ENCODE measurements at regions not wholly inside any gene's neighbourhood (a gene's known extent, or its start where the extent isn't known, plus 50 kb on each side); places are given as distances from the start of the nearest gene placed in this dataset.
A peak's percentile ranks its signal among the peaks of the same experiment; 100 is the strongest.
"Not testable (repeated sequence)": the region's sequence is repeated elsewhere in the genome, so short reads cannot be mapped to it uniquely, and the experiment has no call there.

DNA sequence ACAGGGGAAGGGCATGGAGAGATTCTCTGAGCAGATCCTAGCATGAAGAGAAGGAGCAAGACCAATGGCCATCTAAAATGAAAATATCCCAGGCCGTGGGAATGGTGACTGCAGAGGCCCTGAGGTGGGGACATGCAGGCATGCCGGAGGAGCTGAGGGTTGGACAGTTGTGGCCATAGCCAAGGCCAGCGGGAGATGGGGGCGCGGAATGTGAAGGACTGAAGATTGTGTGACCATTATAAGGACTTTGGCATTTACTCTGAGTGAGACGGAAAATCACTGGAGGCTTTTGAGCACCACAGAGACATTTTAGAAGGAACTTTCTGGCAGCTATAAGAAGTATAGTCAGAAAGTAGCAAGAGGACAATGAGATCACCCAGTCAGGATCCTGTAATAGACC is 341.1 kb downstream of the SFMBT2 start:
- no peak for DNase-seq (ENCODE audit: low spot score)

DNA sequence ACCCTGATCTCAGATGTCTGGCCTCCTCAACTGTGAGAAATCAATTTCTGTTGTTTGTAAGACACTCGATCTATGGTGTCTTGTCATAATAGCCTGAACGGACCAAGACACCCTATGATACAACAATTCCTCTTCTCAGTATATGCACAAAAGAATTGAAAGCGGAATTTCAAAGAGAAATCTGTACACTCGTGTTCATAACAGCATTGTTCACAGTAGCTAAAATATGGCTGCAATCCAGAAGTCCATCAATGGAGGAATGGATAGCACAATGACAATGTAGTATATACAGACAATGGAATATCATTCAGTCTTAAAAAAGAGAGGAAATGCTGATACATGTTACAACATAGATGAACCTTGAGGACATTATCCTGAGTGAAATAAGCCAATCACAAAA is 354.6 kb downstream of the SFMBT2 start:
- no peak for DNase-seq (ENCODE audit: low spot score)

DNA sequence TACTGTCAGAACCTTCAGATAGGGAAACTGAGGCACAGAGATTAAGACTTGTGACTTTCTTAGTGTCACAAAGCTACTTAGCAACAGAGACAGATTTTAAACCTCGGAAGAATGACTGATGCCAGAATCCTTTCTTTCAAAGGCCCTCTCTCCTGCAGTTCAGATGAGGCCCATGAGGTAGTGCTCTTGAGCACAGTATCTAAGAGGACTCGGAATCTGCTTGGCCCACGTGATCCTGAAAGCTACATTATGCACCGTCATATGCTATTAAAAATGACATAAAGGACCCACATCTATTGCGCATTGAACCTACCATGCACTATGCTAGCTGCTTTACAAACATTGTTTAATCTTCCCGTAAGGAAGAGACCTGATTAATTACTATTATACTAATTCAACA is 355.9 kb downstream of the SFMBT2 start:
- DNase-seq (ENCODE audit: low spot score), result peak; percentile 33

DNA sequence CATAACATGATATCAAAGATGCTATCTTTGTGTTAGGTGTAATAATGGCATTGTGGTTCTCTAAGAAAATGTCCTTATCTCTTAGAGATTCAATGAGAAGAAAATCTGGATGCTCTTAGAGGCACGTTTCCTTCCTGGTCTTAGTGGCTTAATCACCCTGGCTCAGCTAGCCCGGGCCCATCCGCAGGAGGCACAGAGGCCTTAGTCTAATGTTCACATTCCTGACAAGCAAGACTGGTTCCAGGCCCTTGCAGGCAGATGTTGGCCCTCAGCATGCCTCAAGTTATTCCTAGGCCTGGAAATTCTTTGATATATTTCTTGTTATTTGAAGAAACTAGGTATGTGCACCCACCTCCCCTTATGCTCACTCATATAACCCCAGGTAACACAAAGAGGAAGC is 357.6 kb downstream of the SFMBT2 start:
- DNase-seq (ENCODE audit: low spot score), result no peak

DNA sequence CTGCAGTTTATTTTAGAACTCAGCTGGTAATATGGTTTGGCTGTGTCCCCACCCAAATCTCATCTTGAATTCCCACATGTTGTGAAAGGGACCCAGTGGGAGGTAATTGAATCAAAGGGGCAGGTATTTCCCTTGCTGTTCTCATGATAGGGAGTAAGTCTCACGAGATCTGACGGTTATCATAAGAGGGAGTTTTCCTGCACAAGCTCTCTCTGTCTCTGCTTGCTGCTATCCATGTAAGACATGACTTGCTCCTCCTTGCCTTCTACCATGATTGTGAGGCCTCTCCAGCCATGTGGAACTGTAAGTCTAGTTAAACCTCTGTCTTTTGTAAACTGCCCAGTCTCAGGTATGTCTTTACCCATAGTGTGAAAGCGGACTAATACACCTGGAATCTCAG is 360.8 kb downstream of the SFMBT2 start:
- DNase-seq (ENCODE audit: low spot score), result not testable (repeated sequence)

DNA sequence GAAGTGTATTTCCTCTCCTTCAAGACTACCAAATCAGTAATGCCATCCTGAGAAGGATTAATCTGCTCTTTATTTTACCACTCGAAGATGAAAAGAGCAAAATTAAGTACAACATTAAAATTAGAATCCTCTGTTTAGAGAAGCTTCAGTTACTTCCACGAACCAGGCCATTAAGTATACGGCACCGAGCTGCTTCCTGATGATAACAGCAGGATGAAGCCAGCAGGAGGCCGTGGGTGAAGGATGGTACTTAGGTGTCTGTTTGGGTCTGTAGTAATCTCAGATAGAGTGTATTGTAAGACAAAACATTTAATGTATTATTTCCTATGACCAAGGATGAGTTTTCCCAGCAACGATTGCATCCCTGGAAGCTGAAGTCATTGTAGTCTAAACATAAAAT is 362.8 kb downstream of the SFMBT2 start:
- no peak for DNase-seq (ENCODE audit: low spot score)

DNA sequence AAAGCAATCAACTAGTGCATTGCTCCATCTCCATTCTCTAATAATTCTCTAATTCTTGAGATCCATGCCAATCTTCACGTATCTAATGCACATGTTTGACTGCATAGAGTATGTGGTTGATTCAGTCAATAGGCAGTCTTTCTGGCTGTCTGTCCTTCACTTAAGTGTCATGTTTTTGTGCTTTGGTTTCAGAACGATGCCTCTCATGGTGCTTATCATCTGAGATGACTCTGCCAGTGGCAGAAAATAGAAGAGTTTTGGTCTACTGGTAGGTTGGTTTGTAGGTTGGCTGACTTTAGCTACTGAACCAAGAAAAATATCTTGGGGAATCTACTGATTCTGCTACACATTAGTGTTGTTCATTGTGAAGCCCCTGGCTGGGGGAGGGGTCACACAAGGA is 364.2 kb downstream of the SFMBT2 start:
- DNase-seq (ENCODE audit: low spot score), result no peak

DNA sequence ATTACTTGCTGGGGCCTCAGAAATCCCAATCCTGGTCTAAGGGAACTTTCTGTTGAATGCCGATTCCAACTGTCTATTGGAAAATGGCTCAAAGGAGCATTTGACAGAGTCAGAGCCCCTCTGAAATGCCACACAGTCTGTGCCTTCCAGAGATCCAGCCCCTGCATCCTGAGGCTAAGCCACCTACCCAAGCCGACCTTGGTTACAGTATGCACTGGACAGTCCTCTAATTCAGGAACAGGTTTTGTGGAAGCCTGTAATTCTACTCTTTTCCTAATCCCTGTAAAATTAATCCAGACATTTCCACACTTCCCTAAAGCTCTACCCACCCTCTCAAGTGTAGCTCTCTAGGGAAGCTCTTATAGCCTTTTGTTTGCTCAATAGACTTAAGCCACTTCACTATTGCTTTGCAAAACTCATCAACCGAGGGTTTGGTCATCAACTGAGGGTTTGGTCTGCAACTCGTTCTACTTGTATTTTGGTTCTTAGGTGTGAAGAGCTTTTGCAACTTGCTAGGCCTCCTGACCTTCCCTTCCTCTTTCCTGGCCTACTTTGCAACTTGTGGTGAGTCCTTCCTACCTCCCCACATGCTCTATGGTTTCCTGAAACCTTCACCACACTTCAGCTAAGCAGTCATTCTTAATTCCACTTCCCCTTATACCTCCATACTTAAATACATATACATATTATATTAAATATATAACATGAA is 364.8 kb downstream of the SFMBT2 start:
- DNase-seq (ENCODE audit: low spot score), result no peak

DNA sequence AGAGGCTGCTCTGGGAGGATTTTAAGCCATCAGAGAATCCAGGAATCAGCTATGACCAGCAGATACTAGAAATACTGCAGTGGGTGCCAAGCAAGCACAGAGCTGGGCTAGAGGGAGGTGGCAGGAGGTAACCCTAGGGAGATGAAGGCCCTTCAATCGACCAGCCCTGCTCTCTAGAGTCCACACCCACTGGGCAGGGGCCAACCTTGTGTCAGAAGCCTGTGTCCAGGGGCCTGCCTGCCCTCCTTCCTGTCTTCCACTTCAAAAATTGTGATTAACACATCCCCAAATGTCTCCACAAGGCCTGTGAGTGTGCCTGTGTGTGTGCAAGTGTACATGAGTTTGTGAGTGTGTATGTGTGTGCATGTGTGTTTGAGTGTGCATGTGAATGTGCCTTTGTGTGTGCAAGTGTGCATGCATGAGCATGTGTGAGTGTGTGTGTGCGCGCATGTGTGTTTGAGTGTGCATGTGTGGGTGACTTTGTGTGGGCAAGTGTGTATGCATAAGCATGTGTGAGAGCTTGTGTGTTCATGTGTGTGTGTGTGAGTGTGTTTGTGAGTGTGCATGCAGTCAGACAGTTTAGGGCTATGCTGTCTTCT is 367.7 kb downstream of the SFMBT2 start:
- DNase-seq (ENCODE audit: low spot score), result no peak

DNA sequence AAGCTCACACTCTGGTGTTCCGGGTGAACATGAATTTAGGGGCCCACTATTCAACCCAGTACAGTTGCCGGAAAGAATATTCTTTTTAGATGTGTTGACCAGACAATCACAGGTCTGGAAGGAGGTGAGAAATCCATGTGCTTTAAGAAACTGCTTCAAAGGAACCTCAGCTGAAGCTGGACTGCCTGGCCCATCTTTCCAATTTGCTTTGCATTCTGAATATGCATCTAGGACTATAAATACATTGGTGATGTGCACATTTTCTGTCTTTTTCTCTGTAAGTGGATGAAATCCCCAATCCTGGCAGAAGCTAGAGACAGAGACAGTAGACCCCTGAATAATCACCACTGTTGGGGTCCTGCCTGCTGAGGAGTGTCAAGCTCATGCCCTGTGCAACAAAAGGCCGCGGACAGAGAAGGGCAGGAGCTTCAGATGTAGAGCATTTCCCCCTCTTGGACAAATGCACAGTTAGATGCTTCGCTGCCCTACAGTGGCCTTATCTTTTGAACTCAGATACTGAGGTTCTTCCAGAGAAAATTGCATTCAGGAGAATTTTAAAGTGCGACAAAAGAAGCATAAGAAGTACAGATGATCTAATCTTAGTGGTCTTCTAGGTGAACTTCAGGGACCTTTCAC is 368.3 kb downstream of the SFMBT2 start:
- no peak for DNase-seq (ENCODE audit: low spot score)

DNA sequence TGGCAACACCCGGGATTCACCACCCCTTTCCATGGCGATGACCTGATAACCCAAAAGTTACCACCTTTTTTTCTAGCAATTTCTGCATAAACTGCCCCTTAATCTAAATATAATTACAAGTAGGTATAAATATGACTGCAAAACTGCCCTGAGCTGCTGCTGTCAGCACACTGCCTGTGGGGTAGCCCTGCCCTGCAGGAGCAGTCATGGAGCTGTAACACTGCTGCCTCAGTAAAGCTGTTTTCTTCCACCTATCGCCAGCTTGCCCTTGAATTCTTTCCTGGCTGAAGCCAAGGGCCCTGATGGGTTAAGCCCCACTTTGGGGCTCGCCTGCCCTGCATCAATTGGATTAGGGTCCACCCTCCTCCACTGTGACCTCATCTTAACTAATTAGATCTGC is 368.8 kb downstream of the SFMBT2 start:
- no peak for DNase-seq (ENCODE audit: low spot score)

DNA sequence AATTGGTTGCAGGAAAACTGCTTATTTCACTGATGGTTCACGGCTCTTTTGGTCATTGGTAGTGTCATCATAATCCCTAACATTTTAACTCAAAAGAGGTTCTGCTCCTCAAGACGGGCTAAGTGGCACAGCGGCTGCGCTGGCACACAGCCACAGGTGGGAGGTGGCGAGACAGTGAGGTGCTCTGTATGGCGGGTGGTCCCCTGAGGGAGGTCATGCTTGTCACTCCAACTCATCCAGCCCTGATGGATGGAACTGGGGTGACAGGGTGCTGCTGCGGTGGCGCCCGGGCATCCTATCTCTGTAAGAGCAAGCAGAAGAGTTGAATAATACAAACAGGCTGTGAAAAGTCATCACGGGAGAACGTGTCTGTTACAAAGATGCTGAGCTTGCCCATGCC is 370.2 kb downstream of the SFMBT2 start:
- DNase-seq (ENCODE audit: low spot score), result no peak

DNA sequence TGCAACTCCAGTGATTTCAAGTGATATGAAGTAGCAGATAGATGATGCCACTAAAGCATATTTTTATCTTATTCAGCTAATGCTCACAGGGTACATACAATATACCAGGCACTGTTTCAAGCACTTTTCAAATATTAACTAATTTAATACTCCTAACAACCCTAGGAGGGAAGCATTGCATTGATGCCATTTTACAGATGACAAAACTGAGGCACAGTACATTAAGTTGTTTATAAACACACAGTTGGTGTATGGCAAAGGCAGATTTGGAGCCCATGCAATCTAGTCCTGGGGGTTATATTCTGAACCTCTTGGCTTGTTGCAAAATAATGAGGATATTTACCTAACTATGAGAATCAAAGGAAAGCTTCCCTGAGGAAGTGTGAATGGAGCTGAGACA is 371.0 kb downstream of the SFMBT2 start:
- DNase-seq (ENCODE audit: low spot score), result no peak

DNA sequence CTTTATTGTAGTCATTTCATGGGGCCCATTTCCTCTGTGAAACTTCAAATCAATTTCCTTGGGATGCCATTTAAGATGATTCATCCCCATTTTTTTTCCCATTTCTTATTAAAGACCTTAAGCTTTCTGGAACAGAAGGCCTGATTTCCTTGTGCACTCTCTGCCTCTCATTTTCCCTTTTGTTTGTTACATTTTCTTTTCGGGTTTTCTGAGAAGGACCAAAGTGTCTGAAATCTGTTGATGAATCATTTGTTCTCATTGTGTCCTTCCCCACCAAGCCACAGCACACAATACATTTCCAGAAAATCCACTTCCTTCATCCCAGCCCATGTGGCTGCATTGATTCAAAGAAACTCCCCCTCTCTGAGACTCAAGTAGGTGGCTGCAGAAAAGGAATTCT is 372.4 kb downstream of the SFMBT2 start:
- DNase-seq (ENCODE audit: low spot score), result no peak

DNA sequence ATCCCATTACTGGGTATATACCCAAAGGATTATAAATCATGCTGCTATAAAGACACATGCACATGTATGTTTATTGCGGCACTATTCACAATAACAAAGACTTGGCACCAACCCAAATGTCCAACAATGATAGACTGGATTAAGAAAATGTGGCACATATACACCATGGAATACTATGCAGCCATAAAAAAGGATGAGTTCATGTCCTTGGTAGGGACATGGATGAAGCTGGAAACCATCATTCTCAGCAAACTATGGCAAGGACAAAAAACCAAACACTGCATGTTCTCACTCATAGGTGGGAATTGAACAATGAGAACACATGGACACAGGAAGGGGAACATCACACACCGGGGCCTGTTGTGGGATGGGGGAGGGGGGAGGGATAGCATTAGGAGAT is 373.4 kb downstream of the SFMBT2 start:
- not testable (repeated sequence) for DNase-seq (ENCODE audit: low spot score)

DNA sequence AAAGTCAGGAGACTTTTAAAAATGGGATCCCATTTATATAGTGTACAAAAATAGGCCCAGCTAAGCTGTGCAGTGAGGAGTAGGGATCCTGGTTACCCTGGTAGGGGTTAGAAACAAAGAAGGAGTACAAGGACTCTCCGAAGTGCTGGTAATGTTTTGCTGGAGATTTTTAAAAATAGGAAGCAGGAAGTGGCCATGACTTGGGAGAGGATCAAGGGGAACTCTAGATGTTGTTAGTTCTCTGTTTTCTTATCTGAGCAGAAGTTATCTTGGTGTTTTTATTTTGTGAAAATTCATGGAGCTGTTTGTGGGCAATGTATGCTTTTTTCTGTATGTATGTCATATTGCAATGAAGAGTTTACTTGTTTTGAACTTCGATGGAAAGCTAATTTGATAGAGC is 373.9 kb downstream of the SFMBT2 start:
- DNase-seq (ENCODE audit: low spot score), result no peak

DNA sequence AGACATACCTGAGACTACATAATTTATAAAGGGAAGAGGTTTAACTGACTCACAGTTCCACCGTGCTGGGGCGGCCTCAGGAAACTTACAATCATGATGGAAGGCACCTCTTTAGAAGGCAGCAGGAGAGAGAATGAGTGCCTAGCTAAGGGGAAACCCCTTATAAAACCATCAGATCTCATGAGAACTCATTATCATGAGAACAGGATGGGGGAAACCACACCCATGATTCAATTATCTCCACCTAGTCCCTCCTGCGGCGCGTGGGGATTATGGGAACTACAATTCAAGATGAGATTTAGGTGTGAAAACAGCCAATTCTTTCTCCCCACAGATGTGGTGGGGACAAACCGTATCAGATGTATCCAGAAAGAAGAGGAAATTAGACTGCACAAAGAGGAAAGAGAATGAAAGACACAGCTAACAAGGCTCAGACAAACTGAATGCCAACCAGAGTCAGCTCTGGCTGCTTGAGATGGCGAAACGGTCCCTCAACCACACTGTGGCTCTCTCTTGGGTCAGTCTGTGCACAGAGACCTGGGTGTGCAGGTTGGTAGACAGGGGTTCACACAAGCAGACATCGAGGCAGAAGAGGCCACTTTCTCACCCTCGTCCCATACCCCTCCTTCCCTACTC is 375.6 kb downstream of the SFMBT2 start:
- DNase-seq (ENCODE audit: low spot score), result no peak

DNA sequence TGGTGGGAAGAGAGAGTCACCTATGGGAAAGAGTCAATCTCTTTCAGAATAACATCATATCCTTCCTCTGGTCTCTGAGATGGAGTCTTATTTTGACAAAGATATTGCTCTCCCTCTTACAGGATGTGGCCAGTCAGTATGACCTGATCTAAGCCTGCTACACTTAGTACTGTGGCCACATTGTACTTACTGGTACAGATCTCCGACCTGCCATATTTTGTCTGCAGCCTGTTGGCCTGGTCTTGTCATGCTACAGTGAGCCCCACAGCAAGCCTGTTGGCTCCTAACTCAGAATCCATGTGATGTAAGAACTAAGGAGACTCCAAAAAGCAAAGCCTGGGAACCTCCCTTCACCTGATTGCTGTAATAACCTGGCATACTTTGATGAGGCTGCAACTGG is 377.8 kb downstream of the SFMBT2 start:
- DNase-seq (ENCODE audit: low spot score), result no peak

DNA sequence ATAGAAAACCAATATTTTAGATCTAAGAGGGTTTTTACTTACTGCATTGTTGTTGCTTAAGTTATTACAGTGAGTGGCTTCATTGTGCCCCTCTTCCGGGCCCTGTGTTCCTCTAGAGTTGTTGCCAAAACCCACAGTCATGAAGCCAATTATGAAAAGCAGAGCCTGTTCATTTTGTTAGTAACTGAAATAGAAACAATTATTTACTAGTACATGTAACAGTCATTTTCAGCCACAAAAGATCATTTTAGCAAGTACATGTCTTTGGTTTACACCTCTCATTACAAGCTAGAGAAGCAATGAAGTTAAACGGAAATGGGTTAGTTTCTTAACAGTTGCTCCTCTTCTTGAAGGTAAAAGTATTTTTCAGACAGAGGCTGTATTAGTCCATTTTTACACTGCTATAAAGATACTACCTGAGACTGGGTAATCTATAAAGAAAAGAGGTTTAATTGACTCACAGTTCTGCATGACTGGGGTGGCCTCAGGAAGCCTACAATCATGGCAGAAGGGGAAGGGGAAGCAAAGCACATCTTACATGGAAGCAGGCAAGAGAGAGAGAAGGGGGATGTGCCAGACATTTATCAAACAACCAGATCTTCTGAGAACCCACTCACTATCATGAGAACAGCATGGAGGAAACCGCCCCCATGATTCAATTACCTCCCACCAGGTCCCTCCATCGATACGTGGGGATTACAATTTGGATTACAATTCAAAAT is 380.5 kb downstream of the SFMBT2 start:
- no peak for DNase-seq (ENCODE audit: low spot score)

DNA sequence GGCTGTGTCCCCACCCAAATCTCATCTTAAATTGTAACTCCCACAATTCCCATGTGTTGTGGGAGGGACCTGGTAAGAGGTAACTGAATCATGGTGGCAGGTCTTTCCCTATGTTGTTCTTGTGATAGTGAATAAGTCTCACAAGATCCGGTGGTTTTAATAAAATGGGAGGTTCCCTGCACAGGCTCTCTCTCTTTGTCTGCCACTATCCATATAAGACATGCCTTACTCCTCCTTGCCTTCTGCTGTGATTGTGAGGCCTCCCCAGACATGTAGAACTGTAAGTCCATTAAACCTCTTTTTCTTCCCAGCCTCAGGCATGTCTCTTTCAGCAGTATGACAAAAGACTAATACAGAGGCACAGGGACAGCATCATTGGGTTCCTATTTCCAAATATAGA is 381.2 kb downstream of the SFMBT2 start:
- no peak for DNase-seq (ENCODE audit: low spot score)

DNA sequence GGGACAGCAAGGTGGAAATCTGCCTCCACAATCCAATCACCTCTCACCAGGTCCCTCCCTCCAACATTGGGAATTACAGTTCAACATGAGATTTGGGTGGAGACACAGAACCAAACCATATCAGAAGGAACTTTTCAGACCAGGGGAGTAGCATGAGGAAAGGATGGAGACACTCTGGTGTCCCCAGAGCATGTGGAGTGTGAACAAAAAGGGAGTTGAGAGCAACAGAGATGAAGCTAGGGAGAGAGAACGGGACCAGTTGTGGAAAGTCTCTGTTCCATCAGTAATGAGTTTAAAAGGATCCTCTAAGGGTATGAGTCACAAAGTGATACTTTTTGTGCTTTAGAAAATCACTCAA is 382.0 kb downstream of the SFMBT2 start:
- no peak for DNase-seq (ENCODE audit: low spot score)
